ENCODE measurements at regions not wholly inside any gene's neighbourhood (a gene's known extent, or its start where the extent isn't known, plus 50 kb on each side); places are given as distances from the start of the nearest gene placed in this dataset.

DNA sequence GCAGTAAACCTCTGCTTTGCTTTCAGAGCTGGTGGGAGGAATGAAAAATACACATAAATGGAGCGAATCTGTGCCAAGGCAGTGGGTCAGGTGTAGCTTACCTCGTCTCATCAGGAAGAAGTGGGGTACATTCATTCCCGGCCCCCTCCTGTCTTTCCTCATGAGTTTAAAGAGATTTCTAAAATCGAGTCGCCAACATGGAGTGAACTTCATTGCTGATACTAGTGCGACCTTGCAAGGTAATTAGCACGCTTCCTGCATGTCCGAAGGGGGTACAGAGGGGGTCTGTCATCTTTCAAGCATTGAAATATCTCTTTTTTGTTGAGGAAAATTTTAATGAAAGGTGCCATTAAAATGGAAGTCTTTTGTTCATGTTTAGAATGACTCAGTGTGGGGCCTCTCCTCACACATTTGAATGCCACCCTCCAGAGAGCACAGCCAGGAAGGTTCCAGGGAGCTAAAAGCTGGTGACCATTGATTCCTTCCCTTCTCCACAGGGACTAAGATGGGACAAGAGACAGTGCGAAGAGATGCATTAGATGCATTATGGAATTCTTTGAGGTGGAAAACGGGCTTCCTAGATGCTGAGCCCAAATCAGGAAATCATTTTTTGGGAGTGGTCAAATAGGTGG is 114.2 kb downstream of the IRX1 start:
- no peak for DNase-seq
- no peaks in the 10 kb centered on the region for H3K9me3 Mint-ChIP-seq
- H2BK12ac ChIP-seq (ENCODE audit: insufficient read length, low read depth, low read length) = no peak overlapping the region
- no peak overlapping the region for H3K9ac ChIP-seq (ENCODE audit: extremely low read depth, insufficient read length, low read length)
- no peaks in the 10 kb centered on the region for H3K79me1 ChIP-seq (ENCODE audit: insufficient read depth, low read depth, low read length, poor library complexity, severe bottlenecking)
- no peaks in the 10 kb centered on the region for H3K36me3 Mint-ChIP-seq (ENCODE audit: insufficient read depth in 1 of 3, low read depth in 3 of 3)
- peak overlapping the region; percentile 48 for H3K4me2 ChIP-seq (ENCODE audit: insufficient read depth, insufficient read length, low read length)
- no peak overlapping the region for H3K56ac ChIP-seq (ENCODE audit: insufficient read length, low read depth, low read length)
- H2AFZ ChIP-seq (ENCODE audit: low read length) = no peak overlapping the region
- H3K27ac Mint-ChIP-seq = peak overlapping the region; percentile 16 to 63 (median 45); a peak in 3 of 7 replicates
- no CpG with 5 or more reads among the region's 10 CpGs for WGBS (ENCODE audit: extremely low coverage, insufficient read length, low lambda C conversion rate)
- H2BK15ac ChIP-seq (ENCODE audit: low read depth, low read length) = no peak overlapping the region
- H3K4me1 ChIP-seq (ENCODE audit: insufficient read depth, low read length) = peaks cover 11% of the 10 kb centered on the region; the same call in 1 of the 2 replicates
- H2BK20ac ChIP-seq (ENCODE audit: low read depth, low read length, poor library complexity, severe bottlenecking) = no peak overlapping the region
- no peaks in the 10 kb centered on the region for H3K27me3 ChIP-seq (ENCODE audit: insufficient read depth, low read length)
- no peak overlapping the region for H2BK5ac ChIP-seq (ENCODE audit: insufficient read length, low read length)
- H3K9me3 ChIP-seq (ENCODE audit: control insufficient read depth, low read depth, low read length) = no peaks in the 10 kb centered on the region
- no peak overlapping the region for H3K27ac ChIP-seq (ENCODE audit: insufficient read length, low read depth, low read length)
- H3K4ac ChIP-seq (ENCODE audit: low read depth, low read length) = no peak overlapping the region
- H4K20me1 ChIP-seq (ENCODE audit: control insufficient read depth, insufficient read depth, insufficient read length) = no peaks in the 10 kb centered on the region
- no peak overlapping the region for H2BK120ac ChIP-seq (ENCODE audit: low read depth, low read length, poor library complexity, severe bottlenecking)
- H4K8ac ChIP-seq (replicated peaks; ENCODE audit: insufficient read length, low read depth, low read length) = no peak overlapping the region
- no peak overlapping the region for H3K14ac ChIP-seq (ENCODE audit: insufficient read depth, low read length)
- no peak overlapping the region for H3K23ac ChIP-seq (ENCODE audit: insufficient read length, low read depth, low read length)
- H3K4me1 Mint-ChIP-seq = peaks cover 14 to 20% of the 10 kb centered on the region in 2 experiments
- no peak overlapping the region for H3T11ph ChIP-seq (ENCODE audit: low read length)
- no peak overlapping the region for H3K18ac ChIP-seq (ENCODE audit: insufficient read length, low read depth, low read length)
- H3K23me2 ChIP-seq (ENCODE audit: insufficient read length, low read depth, low read length, poor library complexity, severe bottlenecking) = no peaks in the 10 kb centered on the region
- no peak overlapping the region for H4K5ac ChIP-seq (ENCODE audit: insufficient read length, low read depth, low read length)
- no peak overlapping the region for H4K91ac ChIP-seq (ENCODE audit: insufficient read length, low read depth, low read length)
- TF ChIP-seq, protein P1, sequence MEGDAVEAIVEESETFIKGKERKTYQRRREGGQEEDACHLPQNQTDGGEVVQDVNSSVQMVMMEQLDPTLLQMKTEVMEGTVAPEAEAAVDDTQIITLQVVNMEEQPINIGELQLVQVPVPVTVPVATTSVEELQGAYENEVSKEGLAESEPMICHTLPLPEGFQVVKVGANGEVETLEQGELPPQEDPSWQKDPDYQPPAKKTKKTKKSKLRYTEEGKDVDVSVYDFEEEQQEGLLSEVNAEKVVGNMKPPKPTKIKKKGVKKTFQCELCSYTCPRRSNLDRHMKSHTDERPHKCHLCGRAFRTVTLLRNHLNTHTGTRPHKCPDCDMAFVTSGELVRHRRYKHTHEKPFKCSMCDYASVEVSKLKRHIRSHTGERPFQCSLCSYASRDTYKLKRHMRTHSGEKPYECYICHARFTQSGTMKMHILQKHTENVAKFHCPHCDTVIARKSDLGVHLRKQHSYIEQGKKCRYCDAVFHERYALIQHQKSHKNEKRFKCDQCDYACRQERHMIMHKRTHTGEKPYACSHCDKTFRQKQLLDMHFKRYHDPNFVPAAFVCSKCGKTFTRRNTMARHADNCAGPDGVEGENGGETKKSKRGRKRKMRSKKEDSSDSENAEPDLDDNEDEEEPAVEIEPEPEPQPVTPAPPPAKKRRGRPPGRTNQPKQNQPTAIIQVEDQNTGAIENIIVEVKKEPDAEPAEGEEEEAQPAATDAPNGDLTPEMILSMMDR (conservative IDR thresholded peaks at IDR 0.05) = no peak
- H2AK5ac ChIP-seq (ENCODE audit: insufficient read length, low read length) = no peak overlapping the region
- peaks cover 4% of the 10 kb centered on the region for H3K27me3 Mint-ChIP-seq (ENCODE audit: low read depth)
- H3K79me2 ChIP-seq (ENCODE audit: insufficient read depth, low read length) = no peaks in the 10 kb centered on the region
- peak overlapping the region; percentile 28 to 64; a peak in 4 of 5 replicates for H3K4me3 Mint-ChIP-seq

Measured in H9 (cell line).